H9 (cell line): ENCODE measurements at regions not wholly inside any gene's neighbourhood (a gene's known extent, or its start where the extent isn't known, plus 50 kb on each side); places are given as distances from the start of the nearest gene placed in this dataset.

ENCODE experiments used
- DNase-seq: peaks from one replicate; pipeline ENCODE4 v3.0.0-alpha.2; 2017
- H2AFZ ChIP-seq: one replicate; pipeline ENCODE4 v1.6.1; 2013; ENCODE audit warnings: mild to moderate bottlenecking, low read length, control low read depth, moderate library complexity
- H2AK5ac ChIP-seq: 2 replicates; pipeline ENCODE4 v1.6.1; 2013; ENCODE audit warnings: low read length, control low read depth, mixed read lengths; ENCODE audit not compliant: insufficient read length
- H2BK120ac ChIP-seq: one replicate; pipeline ENCODE4 v1.6.1; 2013; ENCODE audit warnings: low read depth, mild to moderate bottlenecking, low read length, control low read depth, inconsistent platforms; ENCODE audit not compliant: poor library complexity, severe bottlenecking
- H2BK12ac ChIP-seq: 2 replicates; pipeline ENCODE4 v1.6.1; 2013; ENCODE audit warnings: low read length, control low read depth, mixed read lengths, low read depth; ENCODE audit not compliant: insufficient read length
- H2BK15ac ChIP-seq: 2 replicates; pipeline ENCODE4 v1.6.1; 2013; ENCODE audit warnings: low read depth, low read length, control low read depth
- H2BK20ac ChIP-seq: one replicate; pipeline ENCODE4 v1.6.1; 2013; ENCODE audit warnings: low read depth, mild to moderate bottlenecking, low read length, control low read depth, inconsistent platforms; ENCODE audit not compliant: poor library complexity, severe bottlenecking
- H2BK5ac ChIP-seq: 2 replicates; pipeline ENCODE4 v1.6.1; 2013; ENCODE audit warnings: low read length, control low read depth, mixed read lengths; ENCODE audit not compliant: insufficient read length
- H3K14ac ChIP-seq: 2 replicates; pipeline ENCODE4 v1.6.1; 2013; ENCODE audit warnings: low read length, control low read depth; ENCODE audit not compliant: insufficient read depth
- H3K18ac ChIP-seq: 2 replicates; pipeline ENCODE4 v1.6.1; 2013; ENCODE audit warnings: low read depth, mild to moderate bottlenecking, mixed read lengths, low read length, control low read depth; ENCODE audit not compliant: insufficient read length
- H3K23ac ChIP-seq: 2 replicates; pipeline ENCODE4 v1.6.1; 2013; ENCODE audit warnings: low read length, control low read depth, mixed read lengths, low read depth; ENCODE audit not compliant: insufficient read length
- H3K23me2 ChIP-seq: 2 replicates; pipeline ENCODE4 v1.6.1; 2013; ENCODE audit warnings: low read depth, mild to moderate bottlenecking, mixed read lengths, low read length, control low read depth; ENCODE audit not compliant: insufficient read length, poor library complexity, severe bottlenecking
- H3K27ac ChIP-seq: 2 replicates; pipeline ENCODE4 v1.5.1; 2013; ENCODE audit warnings: low read length, control low read depth, mixed read lengths, low read depth; ENCODE audit not compliant: insufficient read length
- H3K27me3 ChIP-seq: 2 replicates; pipeline ENCODE4 v1.6.1; 2013; ENCODE audit warnings: low read length, control low read depth, inconsistent platforms; ENCODE audit not compliant: insufficient read depth
- H3K4ac ChIP-seq: 2 replicates; pipeline ENCODE4 v1.6.1; 2013; ENCODE audit warnings: low read depth, mild to moderate bottlenecking, control low read depth, inconsistent platforms, low read length, moderate library complexity
- H3K4me1 ChIP-seq: 2 replicates; pipeline ENCODE4 v1.6.1; 2013; ENCODE audit warnings: low read length, control low read depth, inconsistent platforms; ENCODE audit not compliant: insufficient read depth
- H3K4me2 ChIP-seq: 2 replicates; pipeline ENCODE4 v1.6.1; 2013; ENCODE audit warnings: low read length, control low read depth, mixed read lengths; ENCODE audit not compliant: insufficient read length, insufficient read depth
- H3K56ac ChIP-seq: 2 replicates; pipeline ENCODE4 v1.6.1; 2013; ENCODE audit warnings: low read depth, mild to moderate bottlenecking, mixed read lengths, low read length, control low read depth; ENCODE audit not compliant: insufficient read length
- H3K79me1 ChIP-seq: 2 replicates; pipeline ENCODE4 v1.6.1; 2013; ENCODE audit warnings: low read depth, mild to moderate bottlenecking, moderate library complexity, low read length, control low read depth, inconsistent platforms; ENCODE audit not compliant: insufficient read depth, poor library complexity, severe bottlenecking
- H3K79me2 ChIP-seq: 2 replicates; pipeline ENCODE4 v1.6.1; 2013; ENCODE audit warnings: low read length, control low read depth, inconsistent platforms; ENCODE audit not compliant: insufficient read depth
- H3K9ac ChIP-seq: 2 replicates; pipeline ENCODE4 v1.6.1; 2013; ENCODE audit warnings: low read length, control low read depth, mixed read lengths; ENCODE audit not compliant: insufficient read length; ENCODE audit errors: extremely low read depth
- H3K9me3 ChIP-seq: one replicate; pipeline ENCODE4 v1.6.1; 2013; ENCODE audit warnings: low read depth, low read length, inconsistent platforms; ENCODE audit not compliant: control insufficient read depth
- H3T11ph ChIP-seq: one replicate; pipeline ENCODE4 v1.6.1; 2013; ENCODE audit warnings: mild to moderate bottlenecking, low read length, control low read depth, inconsistent platforms
- H4K20me1 ChIP-seq: one replicate; pipeline ENCODE4 v1.6.1; 2013; ENCODE audit not compliant: control insufficient read depth, insufficient read length, insufficient read depth
- H4K5ac ChIP-seq: 2 replicates; pipeline ENCODE4 v1.6.1; 2013; ENCODE audit warnings: low read depth, mild to moderate bottlenecking, mixed read lengths, low read length, control low read depth; ENCODE audit not compliant: insufficient read length
- H4K8ac ChIP-seq: replicated peaks from 2 replicates; pipeline ENCODE4 v1.6.1; 2013; ENCODE audit warnings: low read length, control low read depth, mixed read lengths, low read depth; ENCODE audit not compliant: insufficient read length
- H4K91ac ChIP-seq: 2 replicates; pipeline ENCODE4 v1.6.1; 2013; ENCODE audit warnings: low read depth, mild to moderate bottlenecking, moderate library complexity, mixed read lengths, low read length, control low read depth; ENCODE audit not compliant: insufficient read length
- H3K27ac Mint-ChIP-seq, 3 experiments: 2 replicates in 2 of 3; 3 replicates in 1 of 3; pipeline ENCODE4 v1.8.0; 2020 to 2021; ENCODE audit warnings: mixed read lengths in 3 of 3, mild to moderate bottlenecking in 1 of 3, moderate library complexity in 1 of 3
- H3K27me3 Mint-ChIP-seq: 2 replicates; pipeline ENCODE4 v1.8.0; 2021; ENCODE audit warnings: low read depth, mild to moderate bottlenecking, moderate library complexity, mixed read lengths
- H3K36me3 Mint-ChIP-seq, 3 experiments: 2 replicates in 2 of 3; 3 replicates in 1 of 3; pipeline ENCODE4 v1.8.0; 2020 to 2021; ENCODE audit warnings: low read depth in 3 of 3, mixed read lengths in 3 of 3; ENCODE audit not compliant: insufficient read depth in 1 of 3
- H3K4me1 Mint-ChIP-seq, 2 experiments: 2 replicates each; pipeline ENCODE4 v1.8.0; 2020; ENCODE audit warnings: mixed read lengths in 2 of 2
- H3K4me3 Mint-ChIP-seq, 2 experiments: 2 replicates in 1 of 2; 3 replicates in 1 of 2; pipeline ENCODE4 v1.8.0; 2020 to 2021; ENCODE audit warnings: mild to moderate bottlenecking in 2 of 2, mixed read lengths in 2 of 2, moderate library complexity in 1 of 2
- H3K9me3 Mint-ChIP-seq, 2 experiments: 2 replicates in 1 of 2; 3 replicates in 1 of 2; pipeline ENCODE4 v1.8.0; 2020; ENCODE audit warnings: mild to moderate bottlenecking in 2 of 2, mixed read lengths in 2 of 2, moderate library complexity in 1 of 2
- CTCF ChIP-seq: fragments of 200-600 bp; sonication (generic); conservative IDR thresholded peaks from 3 replicates; pipeline ENCODE4 v1.8.0; 2021; ENCODE audit warnings: antibody characterized with exemption, mild to moderate bottlenecking
- WGBS: extraction: QIAGEN DNeasy Blood & Tissue Kit; methylation state at CpG from one replicate; pipeline ENCODE4 v1.1.7; 2013; ENCODE audit warnings: missing lambda C conversion rate, low lambda C conversion rate, mixed read lengths; ENCODE audit not compliant: insufficient read length; ENCODE audit errors: extremely low coverage; 5-methylcytosine and 5-hydroxymethylcytosine counted together

GRCh38 chr6:141024526-141024925 lies 1108.2 kb upstream of the GJE1 start:
- H3K4me1 Mint-ChIP-seq = no peaks in the 10 kb centered on the region
- no peak overlapping the region for H3K27ac Mint-ChIP-seq
- no peaks in the 10 kb centered on the region for H3K27me3 Mint-ChIP-seq

More at GRCh38 chr6:141024526-141024925, 1108.2 kb upstream of the GJE1 start:
- H3K27ac ChIP-seq = no peak overlapping the region
- no peak overlapping the region for H2BK20ac ChIP-seq
- no peaks in the 10 kb centered on the region for H3K23me2 ChIP-seq
- DNase-seq = no peak
- H3K27me3 ChIP-seq = no peaks in the 10 kb centered on the region
- no peak overlapping the region for H3K4me3 Mint-ChIP-seq
- no peak overlapping the region for H4K8ac ChIP-seq
- no peak overlapping the region for H3K4ac ChIP-seq
- H4K20me1 ChIP-seq = no peaks in the 10 kb centered on the region
- H4K5ac ChIP-seq = no peak overlapping the region
- H3T11ph ChIP-seq = no peak overlapping the region
- no peaks in the 10 kb centered on the region for H3K9me3 ChIP-seq
- H3K79me2 ChIP-seq = no peaks in the 10 kb centered on the region
- H3K9me3 Mint-ChIP-seq = no peaks in the 10 kb centered on the region
- H2BK5ac ChIP-seq = no peak overlapping the region
- H2AFZ ChIP-seq = no peak overlapping the region
- H3K56ac ChIP-seq = no peak overlapping the region
- no peaks in the 10 kb centered on the region for H3K4me1 ChIP-seq
- TF ChIP-seq CTCF = no peak
- H4K91ac ChIP-seq = no peak overlapping the region
- no peak overlapping the region for H3K18ac ChIP-seq
- no peak overlapping the region for H2BK15ac ChIP-seq
- no peak overlapping the region for H2BK12ac ChIP-seq
- no peaks in the 10 kb centered on the region for H3K36me3 Mint-ChIP-seq
- no peak overlapping the region for H2AK5ac ChIP-seq
- no peak overlapping the region for H2BK120ac ChIP-seq
- no CpG with 5 or more reads among the region's 2 CpGs for WGBS
- no peak overlapping the region for H3K4me2 ChIP-seq
- H3K79me1 ChIP-seq = no peaks in the 10 kb centered on the region
- no peak overlapping the region for H3K23ac ChIP-seq
- H3K14ac ChIP-seq = no peak overlapping the region
- H3K9ac ChIP-seq = no peak overlapping the region
